HEK293 (cell line): ENCODE measurements at regions not wholly inside any gene's neighbourhood (a gene's known extent, or its start where the extent isn't known, plus 50 kb on each side); places are given as distances from the start of the nearest gene placed in this dataset.
"Not testable (repeated sequence)": the region's sequence is repeated elsewhere in the genome, so short reads cannot be mapped to it uniquely, and the experiment has no call there.

ENCODE experiments used
- CTCF ChIA-PET: fragments of 350-600 bp; formaldehyde crosslinking; extraction: SDS; loops from one replicate; lab custom pipeline; 2021; ENCODE audit warnings: antibody characterized with exemption; lab: Yijun Ruan, JAX
- POLR2A ChIA-PET: fragments of 300-600 bp; formaldehyde crosslinking; extraction: SDS; loops from one replicate; lab custom pipeline; 2020; ENCODE audit warnings: antibody characterized with exemption, inconsistent platforms; lab: Yijun Ruan, JAX
- H3K27ac ChIP-seq: fragments of 200-500 bp; sonication (Bioruptor generic); 2 replicates; pipeline ENCODE4 v1.5.1; 2014; ENCODE audit warnings: low read depth, low read length, control low read depth, inconsistent platforms; ENCODE audit errors: extremely low read depth
- H3K36me3 ChIP-seq, 2 experiments: fragments of 200-500 bp in 1 of 2; sonication (Bioruptor generic) in 1 of 2; 1 replicate in 1 of 2; 2 replicates in 1 of 2; pipeline ENCODE4 v1.5.1; 2014 to 2017; ENCODE audit warnings: inconsistent platforms in 2 of 2, low read length in 2 of 2; ENCODE audit not compliant: control insufficient read depth in 2 of 2, insufficient read depth in 1 of 2
- H3K4me1 ChIP-seq: fragments of 200-500 bp; sonication (Bioruptor generic); 2 replicates; pipeline ENCODE4 v1.5.1; 2014; ENCODE audit warnings: mild to moderate bottlenecking, low read length, inconsistent platforms; ENCODE audit not compliant: control insufficient read depth, insufficient read depth
- H3K4me3 ChIP-seq: 2 replicates; pipeline ENCODE4 v1.5.1; 2011; ENCODE audit warnings: low read depth, mild to moderate bottlenecking, control low read depth, low read length, moderate library complexity
- H3K9me3 ChIP-seq: fragments of 200-500 bp; sonication (Bioruptor generic); 2 replicates; pipeline ENCODE4 v1.5.1; 2014; ENCODE audit warnings: low read depth, low read length, inconsistent platforms; ENCODE audit not compliant: control insufficient read depth, insufficient read depth
- ELK4 ChIP-seq: IDR thresholded peaks from 2 replicates; pipeline ENCODE4 v1.6.1; 2011; ENCODE audit warnings: mild to moderate bottlenecking, low read depth, low read length, borderline replicate concordance
- HOXC10 ChIP-seq: sonication (generic); formaldehyde crosslinking; IDR thresholded peaks from 2 replicates; pipeline ENCODE4 v1.8.1; 2023; ENCODE audit warnings: mild to moderate bottlenecking, missing genetic modification reagents
- KLF1 ChIP-seq: fragments of 450-650 bp; formaldehyde crosslinking; IDR thresholded peaks from 2 replicates; pipeline ENCODE4 v1.5.1; 2016; ENCODE audit warnings: missing biosample characterization, missing genetic modification characterization
- KLF17 ChIP-seq: fragments of 450-650 bp; formaldehyde crosslinking; IDR thresholded peaks from 2 replicates; pipeline ENCODE4 v1.5.1; 2016; ENCODE audit warnings: missing biosample characterization, missing genetic modification characterization
- OVOL3 ChIP-seq: fragments of 450-650 bp; formaldehyde crosslinking; IDR thresholded peaks from 2 replicates; pipeline ENCODE4 v1.5.1; 2016; ENCODE audit warnings: missing biosample characterization, missing genetic modification characterization
- SALL2 ChIP-seq: fragments of 450-650 bp; formaldehyde crosslinking; IDR thresholded peaks from 2 replicates; pipeline ENCODE4 v1.5.0; 2017; ENCODE audit warnings: missing biosample characterization, mild to moderate bottlenecking, missing genetic modification characterization, borderline replicate concordance
- SP2 ChIP-seq: fragments of 450-650 bp; formaldehyde crosslinking; IDR thresholded peaks from 2 replicates; pipeline ENCODE4 v1.5.1; 2016; ENCODE audit warnings: missing biosample characterization, missing genetic modification characterization
- YY1 ChIP-seq: fragments of 450-650 bp; formaldehyde crosslinking; IDR thresholded peaks from 2 replicates; pipeline ENCODE4 v1.5.1; 2018; ENCODE audit warnings: missing biosample characterization, missing genetic modification characterization
- ZBTB48 ChIP-seq: fragments of 450-650 bp; formaldehyde crosslinking; IDR thresholded peaks from 2 replicates; pipeline ENCODE4 v1.5.1; 2016; ENCODE audit warnings: missing biosample characterization, missing genetic modification characterization
- ZNF138 ChIP-seq: fragments of 450-650 bp; formaldehyde crosslinking; IDR thresholded peaks from 2 replicates; pipeline ENCODE4 v1.5.1; 2016; ENCODE audit warnings: missing biosample characterization, missing genetic modification characterization, borderline replicate concordance
- ZNF544 ChIP-seq: fragments of 450-650 bp; formaldehyde crosslinking; IDR thresholded peaks from 2 replicates; pipeline ENCODE4 v1.5.0; 2017; ENCODE audit warnings: missing biosample characterization, missing genetic modification characterization
- ZNF561 ChIP-seq: fragments of 450-650 bp; IDR thresholded peaks from 2 replicates; pipeline ENCODE4 v1.5.1; 2018; ENCODE audit warnings: missing biosample characterization, missing genetic modification characterization, borderline replicate concordance
- ZNF571 ChIP-seq: fragments of 450-650 bp; formaldehyde crosslinking; IDR thresholded peaks from 2 replicates; pipeline ENCODE4 v1.5.0; 2017; ENCODE audit warnings: missing biosample characterization, missing genetic modification characterization
- ZNF580 ChIP-seq: fragments of 450-650 bp; formaldehyde crosslinking; IDR thresholded peaks from 2 replicates; pipeline ENCODE4 v1.5.1; 2016; ENCODE audit warnings: missing biosample characterization, missing genetic modification characterization
- ZNF791 ChIP-seq: fragments of 450-650 bp; formaldehyde crosslinking; IDR thresholded peaks from 2 replicates; pipeline ENCODE4 v1.5.1; 2016; ENCODE audit warnings: missing biosample characterization, missing genetic modification characterization
- ZNF792 ChIP-seq: fragments of 450-650 bp; formaldehyde crosslinking; IDR thresholded peaks from 2 replicates; pipeline ENCODE4 v1.5.1; 2016; ENCODE audit warnings: missing biosample characterization, missing genetic modification characterization
- ZNF830 ChIP-seq: fragments of 450-650 bp; IDR thresholded peaks from 2 replicates; pipeline ENCODE4 v1.5.0; 2018; ENCODE audit warnings: missing biosample characterization, missing genetic modification characterization, low read depth, mild to moderate bottlenecking, moderate library complexity
- TF ChIP-seq, protein P1 (sequence below): fragments of 450-650 bp; formaldehyde crosslinking; IDR thresholded peaks from 2 replicates; pipeline ENCODE4 v1.5.1; 2017; ENCODE audit warnings: missing biosample characterization, missing genetic modification characterization
- TF ChIP-seq, protein P2 (sequence below): fragments of 450-650 bp; formaldehyde crosslinking; IDR thresholded peaks from 2 replicates; pipeline ENCODE4 v1.5.1; 2016; ENCODE audit warnings: missing biosample characterization, missing genetic modification characterization
- TF ChIP-seq, protein P3 (sequence below): fragments of 450-650 bp; IDR thresholded peaks from 2 replicates; pipeline ENCODE4 v1.5.1; 2018; ENCODE audit warnings: missing biosample characterization, missing genetic modification characterization

GRCh38 chr12:126452686-126453085, 1387.5 kb downstream of the AACS start:
- H3K4me3 ChIP-seq, H3K27ac ChIP-seq, POLR2A ChIA-PET, H3K9me3 ChIP-seq, H3K4me1 ChIP-seq, H3K36me3 ChIP-seq, CTCF ChIA-PET: not testable (repeated sequence)

GRCh38 chr12:126454581-126454980, 1389.3 kb downstream of the AACS start:
- H3K27ac ChIP-seq, result no peak overlapping the region
- ChIA-PET POLR2A (no interaction called here), CTCF (interaction anchor here (0.5 kb wide), 1 partner anchor 1052 kb away, joined by 3 read pairs; no protein-coding TSS in a partner anchor)
- TF ChIP-seq ZNF580 (tag by site-specific recombination) (no peak), SP2 (tag by site-specific recombination) (no peak), ZNF571 (tag by site-specific recombination) (no peak), ZNF791 (tag by site-specific recombination) (no peak), KLF17 (no peak), ZBTB48 (tag by site-specific recombination) (no peak), ELK4 (no peak), HOXC10 (CRISPR knock-in tag) (no peak), ZNF830 (tag by site-specific recombination) (no peak), KLF1 (no peak), ZNF561 (tag by site-specific recombination) (no peak), OVOL3 (tag by site-specific recombination) (no peak)
- TF ChIP-seq, protein P1, sequence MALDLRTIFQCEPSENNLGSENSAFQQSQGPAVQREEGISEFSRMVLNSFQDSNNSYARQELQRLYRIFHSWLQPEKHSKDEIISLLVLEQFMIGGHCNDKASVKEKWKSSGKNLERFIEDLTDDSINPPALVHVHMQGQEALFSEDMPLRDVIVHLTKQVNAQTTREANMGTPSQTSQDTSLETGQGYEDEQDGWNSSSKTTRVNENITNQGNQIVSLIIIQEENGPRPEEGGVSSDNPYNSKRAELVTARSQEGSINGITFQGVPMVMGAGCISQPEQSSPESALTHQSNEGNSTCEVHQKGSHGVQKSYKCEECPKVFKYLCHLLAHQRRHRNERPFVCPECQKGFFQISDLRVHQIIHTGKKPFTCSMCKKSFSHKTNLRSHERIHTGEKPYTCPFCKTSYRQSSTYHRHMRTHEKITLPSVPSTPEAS (tag by site-specific recombination), result no peak
- TF ChIP-seq, protein P2, sequence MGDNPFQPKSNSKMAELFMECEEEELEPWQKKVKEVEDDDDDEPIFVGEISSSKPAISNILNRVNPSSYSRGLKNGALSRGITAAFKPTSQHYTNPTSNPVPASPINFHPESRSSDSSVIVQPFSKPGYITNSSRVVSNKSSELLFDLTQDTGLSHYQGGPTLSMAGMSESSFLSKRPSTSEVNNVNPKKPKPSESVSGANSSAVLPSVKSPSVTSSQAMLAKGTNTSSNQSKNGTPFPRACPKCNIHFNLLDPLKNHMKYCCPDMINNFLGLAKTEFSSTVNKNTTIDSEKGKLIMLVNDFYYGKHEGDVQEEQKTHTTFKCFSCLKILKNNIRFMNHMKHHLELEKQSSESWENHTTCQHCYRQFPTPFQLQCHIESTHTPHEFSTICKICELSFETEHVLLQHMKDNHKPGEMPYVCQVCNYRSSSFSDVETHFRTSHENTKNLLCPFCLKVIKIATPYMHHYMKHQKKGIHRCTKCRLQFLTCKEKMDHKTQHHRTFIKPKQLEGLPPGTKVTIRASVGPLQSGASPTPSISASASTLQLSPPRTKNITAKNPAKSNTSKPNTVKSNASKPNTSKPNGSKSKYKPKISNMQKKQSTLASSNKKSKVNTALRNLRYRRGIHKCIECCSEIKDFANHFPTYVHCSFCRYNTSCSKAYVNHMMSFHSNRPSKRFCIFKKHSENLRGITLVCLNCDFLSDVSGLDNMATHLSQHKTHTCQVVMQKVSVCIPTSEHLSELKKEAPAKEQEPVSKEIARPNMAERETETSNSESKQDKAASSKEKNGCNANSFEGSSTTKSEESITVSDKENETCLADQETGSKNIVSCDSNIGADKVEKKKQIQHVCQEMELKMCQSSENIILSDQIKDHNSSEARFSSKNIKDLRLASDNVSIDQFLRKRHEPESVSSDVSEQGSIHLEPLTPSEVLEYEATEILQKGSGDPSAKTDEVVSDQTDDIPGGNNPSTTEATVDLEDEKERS (tag by site-specific recombination), result no peak
- no peaks in the 10 kb centered on the region for H3K4me1 ChIP-seq
- no peaks in the 10 kb centered on the region for H3K36me3 ChIP-seq
- no peak overlapping the region for H3K4me3 ChIP-seq
- H3K9me3 ChIP-seq, result no peaks in the 10 kb centered on the region

GRCh38 chr12:126457776-126458175, 1392.5 kb downstream of the AACS start:
- Histone ChIP-seq H3K27ac (no peak overlapping the region), H3K4me3 (no peak overlapping the region), H3K36me3 (no peaks in the 10 kb centered on the region), H3K4me1 (no peaks in the 10 kb centered on the region), H3K9me3 (no peaks in the 10 kb centered on the region)
- POLR2A ChIA-PET, result no interaction called here
- CTCF ChIA-PET, result no interaction called here
- TF ChIP-seq, protein P3, sequence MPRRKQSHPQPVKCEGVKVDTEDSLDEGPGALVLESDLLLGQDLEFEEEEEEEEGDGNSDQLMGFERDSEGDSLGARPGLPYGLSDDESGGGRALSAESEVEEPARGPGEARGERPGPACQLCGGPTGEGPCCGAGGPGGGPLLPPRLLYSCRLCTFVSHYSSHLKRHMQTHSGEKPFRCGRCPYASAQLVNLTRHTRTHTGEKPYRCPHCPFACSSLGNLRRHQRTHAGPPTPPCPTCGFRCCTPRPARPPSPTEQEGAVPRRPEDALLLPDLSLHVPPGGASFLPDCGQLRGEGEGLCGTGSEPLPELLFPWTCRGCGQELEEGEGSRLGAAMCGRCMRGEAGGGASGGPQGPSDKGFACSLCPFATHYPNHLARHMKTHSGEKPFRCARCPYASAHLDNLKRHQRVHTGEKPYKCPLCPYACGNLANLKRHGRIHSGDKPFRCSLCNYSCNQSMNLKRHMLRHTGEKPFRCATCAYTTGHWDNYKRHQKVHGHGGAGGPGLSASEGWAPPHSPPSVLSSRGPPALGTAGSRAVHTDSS (tag by site-specific recombination), result no peak
- no peak for TF ChIP-seq YY1 (tag by site-specific recombination)
- TF ChIP-seq ZNF544 (tag by site-specific recombination), result no peak
- no peak for TF ChIP-seq SALL2
- no peak for TF ChIP-seq ZNF792 (tag by site-specific recombination)
- TF ChIP-seq ZNF138 (tag by site-specific recombination), result no peak
- TF ChIP-seq OVOL3 (tag by site-specific recombination), result no peak
